ENCODE measurements at regions not wholly inside any gene's neighbourhood (a gene's known extent, or its start where the extent isn't known, plus 50 kb on each side); places are given as distances from the start of the nearest gene placed in this dataset.

DNA sequence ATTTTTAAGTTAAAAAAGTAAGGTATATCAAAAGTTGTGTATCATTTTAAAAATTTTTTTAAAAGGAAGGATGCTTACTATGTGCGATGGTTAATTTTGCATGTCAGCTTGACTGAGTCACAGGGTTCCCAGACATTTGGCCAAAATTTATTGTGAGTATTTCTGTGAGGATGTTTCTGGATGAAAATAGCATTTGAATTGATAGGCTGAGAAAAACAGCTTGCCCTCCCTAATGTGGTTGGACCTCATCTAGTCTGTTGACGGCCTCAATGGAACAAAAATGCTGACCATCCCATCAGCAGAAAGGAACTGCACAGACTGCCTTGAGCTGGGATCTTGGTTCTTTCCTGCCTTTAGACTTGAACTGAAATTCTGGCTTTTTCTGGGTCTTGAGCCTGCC, 724.5 kb downstream of the NCAM2 start:
- no peak for DNase-seq (ENCODE audit: low read depth)

DNA sequence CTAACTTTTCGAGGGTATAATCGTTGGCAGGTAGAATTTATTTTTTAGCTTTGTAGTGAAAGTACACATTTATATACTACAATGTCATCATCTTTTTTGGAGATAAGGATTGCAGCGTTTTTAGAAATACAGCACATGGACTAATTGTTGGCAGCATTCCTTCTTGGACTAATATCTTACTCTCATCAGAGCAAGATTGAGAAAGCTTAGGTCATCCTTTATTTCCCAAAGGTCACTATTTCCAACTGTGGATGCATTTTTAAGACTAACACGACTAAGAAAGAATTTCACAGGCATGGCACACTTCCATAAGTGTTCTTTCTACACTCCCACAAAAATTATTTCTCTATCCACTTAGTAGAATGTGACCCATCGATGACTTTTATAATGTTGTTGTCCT, 732.3 kb downstream of the NCAM2 start:
- DNase-seq (ENCODE audit: low read depth): no peak

- no peak for DNase-seq (ENCODE audit: low read depth)
Observed at GRCh38 chr21:21731626-21732025, 733.4 kb downstream of the NCAM2 start.

- DNase-seq (ENCODE audit: low read depth): no peak
Observed at GRCh38 chr21:21734088-21734487, 735.9 kb downstream of the NCAM2 start.

DNA sequence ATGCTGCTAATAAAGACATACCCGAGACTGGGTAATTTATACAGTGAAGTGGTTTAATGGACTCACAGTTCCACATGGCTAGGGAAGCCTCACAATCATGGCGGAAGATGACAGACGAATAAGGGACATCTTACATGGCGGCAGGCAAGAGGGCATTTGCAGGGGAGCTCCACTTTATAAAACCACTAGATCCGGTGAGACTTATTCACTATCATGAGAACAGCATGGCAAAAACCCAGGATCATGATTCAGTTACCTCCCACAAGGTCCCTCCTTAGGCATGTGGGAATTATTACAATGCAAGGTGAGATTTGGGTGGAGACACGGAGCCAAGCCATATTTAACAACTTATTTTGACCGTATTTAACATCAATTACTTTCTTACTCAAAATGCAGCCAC, 739.0 kb downstream of the NCAM2 start:
- no peak for DNase-seq (ENCODE audit: low read depth)

- no peak for DNase-seq (ENCODE audit: low read depth)
Observed at GRCh38 chr21:21740207-21740606, 742.0 kb downstream of the NCAM2 start.

- no peak for DNase-seq (ENCODE audit: low read depth)
Observed at GRCh38 chr21:21750124-21750825, 752.1 kb downstream of the NCAM2 start.

DNA sequence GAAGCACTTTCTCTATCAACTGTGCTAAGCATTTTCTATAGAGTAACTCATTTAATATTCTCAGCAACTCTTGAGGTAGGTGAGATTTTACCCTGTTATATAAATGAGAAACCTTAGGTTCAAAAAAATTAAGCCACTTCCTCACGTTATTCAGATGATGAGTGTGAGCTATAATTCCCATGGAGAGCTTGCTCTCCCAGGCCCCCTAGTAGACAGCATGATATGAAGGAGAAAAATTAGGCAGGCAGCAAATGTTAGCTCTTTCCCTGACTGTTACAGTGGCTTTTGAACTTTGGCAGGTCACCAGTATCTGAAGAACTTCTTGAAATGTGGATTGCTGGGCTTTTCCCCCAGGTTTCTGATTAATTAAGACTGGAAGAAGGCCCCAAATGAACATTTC, 753.1 kb downstream of the NCAM2 start:
- no peak for DNase-seq (ENCODE audit: low read depth)

DNA sequence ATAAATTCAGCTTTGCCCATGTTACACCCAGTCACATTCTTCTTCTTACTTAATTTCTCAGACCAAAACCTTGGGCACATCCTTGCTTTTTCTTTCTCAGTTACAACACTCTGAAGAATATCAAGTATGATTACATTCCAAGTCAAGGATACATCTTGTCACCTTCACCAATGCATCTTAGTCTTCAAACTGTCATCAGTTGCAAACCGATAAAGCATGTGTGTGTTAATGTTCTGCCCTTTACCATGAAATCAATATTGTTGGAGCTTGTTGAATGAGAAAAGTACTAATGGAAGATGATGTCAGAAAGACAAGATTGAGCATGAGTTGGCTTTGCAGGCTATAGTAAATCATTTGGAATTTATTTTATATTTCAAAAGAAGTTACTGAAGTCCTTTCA, 764.6 kb downstream of the NCAM2 start:
- DNase-seq (ENCODE audit: low read depth): no peak

GRCh38 chr21:21764281-21764680, 766.1 kb downstream of the NCAM2 start:
- DNase-seq (ENCODE audit: low read depth): no peak

DNA sequence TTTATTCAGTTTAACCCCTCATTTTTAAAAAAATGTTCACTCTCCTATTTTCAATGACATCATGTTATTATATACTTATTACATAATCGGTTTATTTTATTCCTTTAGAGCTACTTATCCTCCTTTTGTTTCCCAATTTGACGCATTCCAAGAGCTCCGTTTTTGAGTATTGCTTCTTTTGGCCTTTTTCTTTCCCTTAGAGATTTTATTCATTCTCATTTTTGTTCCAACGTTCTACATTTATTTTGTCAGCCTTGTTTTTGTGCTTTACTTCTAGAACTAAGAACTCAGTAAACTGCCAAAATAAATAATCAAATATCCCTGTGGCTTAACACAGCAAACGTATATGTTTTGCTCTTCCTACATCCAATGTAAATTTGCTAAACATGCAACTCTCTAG, 769.1 kb downstream of the NCAM2 start:
- no peak for DNase-seq (ENCODE audit: low read depth)

GRCh38 chr21:21788591-21788990, 790.4 kb downstream of the NCAM2 start:
- no peak for DNase-seq (ENCODE audit: low read depth)

GRCh38 chr21:21801921-21802320, 803.7 kb downstream of the NCAM2 start:
- DNase-seq (ENCODE audit: low read depth): no peak

GRCh38 chr21:21806711-21807597, 808.7 kb downstream of the NCAM2 start:
- DNase-seq (ENCODE audit: low read depth): no peak

- no peak for DNase-seq (ENCODE audit: low read depth)
Observed at GRCh38 chr21:21807598-21807903, 809.3 kb downstream of the NCAM2 start.

GRCh38 chr21:21813289-21813688, 815.1 kb downstream of the NCAM2 start:
- DNase-seq (ENCODE audit: low read depth): no peak

DNA sequence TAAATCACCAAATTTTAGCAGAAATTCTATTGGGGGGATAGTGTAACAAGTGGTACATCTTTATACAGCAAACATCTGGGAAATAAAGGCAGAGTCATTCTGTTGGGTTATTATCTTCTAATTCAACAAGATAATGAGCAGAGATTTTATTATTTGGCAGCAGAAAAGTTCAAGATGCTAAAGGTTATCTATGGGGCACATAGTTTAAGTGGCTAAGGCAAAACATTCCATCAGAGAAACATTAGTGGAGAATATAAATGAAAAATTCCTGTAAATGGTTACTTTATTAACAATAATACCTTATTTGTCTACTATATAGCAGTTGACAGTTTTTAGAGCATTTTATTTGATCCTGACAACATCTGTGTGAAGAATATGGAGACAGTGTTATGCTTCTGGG, 815.7 kb downstream of the NCAM2 start:
- no peak for DNase-seq (ENCODE audit: low read depth)

DNA sequence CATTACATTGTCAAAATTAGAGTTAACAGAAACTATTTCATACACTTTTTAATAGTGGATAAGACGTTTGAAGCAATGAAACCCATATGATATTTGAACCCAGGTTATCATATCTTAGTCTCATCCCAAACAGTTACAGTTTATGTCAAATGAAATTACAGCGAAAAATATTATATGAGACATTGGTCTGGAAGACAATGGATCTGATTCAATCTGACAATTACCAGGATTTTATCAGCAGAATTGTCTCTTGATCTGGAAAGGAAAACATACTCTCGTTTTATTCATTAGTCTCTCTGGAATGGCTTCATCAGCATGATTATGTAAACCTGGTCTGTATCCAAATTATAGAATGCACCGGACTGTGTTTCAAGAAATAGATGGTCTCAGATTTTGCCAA, 818.6 kb downstream of the NCAM2 start:
- DNase-seq (ENCODE audit: low read depth): no peak

DNA sequence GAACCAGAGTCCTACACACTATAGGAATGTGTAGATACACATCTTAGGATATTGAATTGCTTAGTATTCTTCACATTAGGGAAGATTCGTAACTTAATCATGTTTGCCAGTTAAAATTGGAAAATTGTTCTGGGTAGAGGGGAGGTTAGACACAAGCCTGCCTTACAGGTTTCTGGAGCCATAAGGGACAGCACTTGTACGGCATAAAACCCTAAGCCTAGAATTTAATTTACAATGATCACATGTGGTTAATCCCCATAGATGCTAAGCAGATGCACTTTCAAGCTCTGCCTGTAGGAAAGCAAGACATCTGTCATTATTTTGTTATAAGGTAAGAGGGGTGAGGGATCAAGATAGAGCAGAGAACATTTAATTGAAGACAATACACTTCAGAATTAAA, 820.7 kb downstream of the NCAM2 start:
- DNase-seq (ENCODE audit: low read depth): no peak

- no peak for DNase-seq (ENCODE audit: low read depth)
Observed at GRCh38 chr21:21828130-21828529, 829.9 kb downstream of the NCAM2 start.

DNA sequence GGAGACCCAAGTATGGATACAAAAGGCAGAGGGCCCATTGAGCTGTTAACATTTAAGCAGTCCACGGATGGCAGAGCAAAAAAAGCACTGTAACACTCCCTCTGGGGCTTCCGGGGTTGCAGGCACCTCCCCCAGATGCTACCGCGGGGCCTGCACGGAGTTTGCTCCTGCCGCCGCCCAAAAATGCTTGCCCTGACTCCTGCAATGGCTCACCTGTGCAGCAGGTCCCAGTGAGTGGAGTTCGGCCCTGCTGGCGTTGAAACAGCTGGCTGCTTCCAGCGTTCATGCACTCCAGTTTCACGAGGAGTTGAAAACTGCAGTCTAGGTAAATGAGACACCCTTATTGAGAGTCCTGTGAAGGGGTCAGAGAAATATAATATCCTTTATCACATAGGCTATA, 832.8 kb downstream of the NCAM2 start:
- no peak for DNase-seq (ENCODE audit: low read depth)

GRCh38 chr21:21845901-21846300, 847.7 kb downstream of the NCAM2 start:
- DNase-seq (ENCODE audit: low read depth): no peak

DNA sequence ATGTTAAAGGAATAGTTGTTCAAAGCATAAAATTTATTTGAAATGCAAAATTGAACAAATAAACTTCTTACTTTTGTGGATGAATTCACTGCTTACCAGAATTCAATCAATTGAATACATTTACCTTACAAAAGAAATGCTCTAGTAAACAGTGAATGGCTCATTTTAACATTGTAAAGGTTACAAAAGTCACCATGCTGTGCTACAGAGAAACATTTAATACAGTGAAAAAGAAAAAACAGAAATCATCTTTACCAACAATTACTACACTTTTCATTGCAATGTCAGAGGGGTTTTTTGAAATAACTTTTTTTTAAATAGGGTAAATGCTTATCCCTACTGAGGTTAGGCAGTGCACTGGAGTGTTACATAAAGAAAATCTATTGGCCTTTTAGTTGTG, 853.0 kb downstream of the NCAM2 start:
- DNase-seq (ENCODE audit: low read depth): no peak

DNA sequence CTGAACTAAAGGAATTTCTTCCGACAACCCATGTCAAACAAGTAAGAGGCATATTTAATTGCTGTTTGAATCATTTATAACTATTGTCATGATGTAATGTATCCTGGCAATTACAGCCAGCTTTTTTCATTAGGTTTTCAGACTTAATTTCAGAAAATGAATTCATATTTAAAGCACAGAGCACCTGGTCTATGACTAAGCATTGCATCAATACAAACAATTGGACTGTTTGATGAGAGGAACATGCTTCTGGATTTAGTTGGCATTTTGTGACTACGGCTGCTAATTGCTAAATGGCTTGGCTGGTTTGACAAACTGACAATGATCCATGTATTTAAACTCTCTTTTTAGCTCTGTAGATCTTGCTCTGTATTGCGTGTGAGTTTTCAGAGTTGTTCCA, 853.4 kb downstream of the NCAM2 start:
- DNase-seq (ENCODE audit: low read depth): no peak
